Skeletal muscle satellite cell (primary cell): ENCODE measurements at regions not wholly inside any gene's neighbourhood (a gene's known extent, or its start where the extent isn't known, plus 50 kb on each side); places are given as distances from the start of the nearest gene placed in this dataset.

Source experiments
- H3K27me3 ChIP-seq: 2 replicates; pipeline ENCODE4 v1.7.0; 2013; ENCODE audit warnings: low read length; ENCODE audit not compliant: control insufficient read depth, insufficient read depth
- H3K36me3 ChIP-seq: 2 replicates; pipeline ENCODE4 v1.7.0; 2013; ENCODE audit warnings: mild to moderate bottlenecking, control low read depth, low read length; ENCODE audit not compliant: insufficient read depth
- H3K4me1 ChIP-seq: 2 replicates; pipeline ENCODE4 v1.7.0; 2013; ENCODE audit warnings: low read length; ENCODE audit not compliant: control insufficient read depth, insufficient read depth
- H3K4me2 ChIP-seq: 2 replicates; pipeline ENCODE4 v1.7.0; 2013; ENCODE audit warnings: mild to moderate bottlenecking, low read length
- H3K4me3 ChIP-seq: 2 replicates; pipeline ENCODE4 v1.7.0; 2013; ENCODE audit warnings: low read length
- H3K9ac ChIP-seq: 2 replicates; pipeline ENCODE4 v1.7.0; 2013; ENCODE audit warnings: mild to moderate bottlenecking, low read depth, low read length, moderate library complexity
- H3K9me3 ChIP-seq: replicated peaks from 2 replicates; pipeline ENCODE4 v1.7.0; 2013; ENCODE audit warnings: mild to moderate bottlenecking, control low read depth, low read length

DNA sequence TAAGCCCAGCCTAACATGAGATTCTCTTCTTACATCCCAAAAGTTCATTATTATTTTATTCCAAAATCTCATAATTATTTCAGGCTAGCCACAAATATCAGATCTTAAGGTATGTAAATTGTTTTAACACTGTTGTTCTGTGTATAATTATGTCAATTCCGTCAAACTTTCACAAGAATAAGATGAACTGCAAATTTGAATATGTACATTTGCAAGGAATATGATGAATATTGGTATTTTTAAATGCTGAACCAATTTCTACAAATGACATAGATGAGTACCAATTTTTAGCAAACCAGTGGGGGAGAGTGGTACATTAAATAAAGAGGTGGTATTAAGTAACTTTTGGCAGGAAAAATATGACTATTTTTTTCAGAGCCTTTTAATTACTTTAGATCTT, 282.3 kb upstream of the MAD2L1 start:
- Histone ChIP-seq H3K9ac (no peak overlapping the region), H3K27me3 (no peaks in the 10 kb centered on the region), H3K4me2 (no peak overlapping the region), H3K4me3 (no peak overlapping the region), H3K4me1 (no peaks in the 10 kb centered on the region), H3K36me3 (no peaks in the 10 kb centered on the region), H3K9me3 (no peaks in the 10 kb centered on the region)

DNA sequence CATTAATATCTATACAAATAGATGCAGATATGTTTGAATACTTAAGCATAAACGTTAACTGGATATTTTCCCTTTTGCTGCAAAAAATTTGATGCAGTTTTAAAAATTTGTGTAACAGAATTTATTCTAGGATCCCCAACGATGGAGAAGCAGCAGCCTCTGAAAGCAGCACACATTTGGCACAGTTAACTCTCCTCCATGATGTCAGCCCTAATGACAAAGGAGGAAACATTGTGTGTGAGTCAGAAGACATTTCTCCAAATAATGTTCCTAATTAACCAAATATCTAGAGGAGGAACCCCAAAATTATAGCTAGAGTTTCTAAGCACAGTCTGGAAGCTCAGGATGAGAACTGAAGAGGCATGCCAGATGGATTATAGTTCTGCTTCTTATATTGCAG, 281.9 kb upstream of the MAD2L1 start:
- H3K4me1 ChIP-seq, result no peaks in the 10 kb centered on the region
- no peaks in the 10 kb centered on the region for H3K9me3 ChIP-seq
- H3K4me2 ChIP-seq, result no peak overlapping the region
- no peaks in the 10 kb centered on the region for H3K36me3 ChIP-seq
- no peak overlapping the region for H3K9ac ChIP-seq
- no peak overlapping the region for H3K4me3 ChIP-seq
- no peaks in the 10 kb centered on the region for H3K27me3 ChIP-seq

DNA sequence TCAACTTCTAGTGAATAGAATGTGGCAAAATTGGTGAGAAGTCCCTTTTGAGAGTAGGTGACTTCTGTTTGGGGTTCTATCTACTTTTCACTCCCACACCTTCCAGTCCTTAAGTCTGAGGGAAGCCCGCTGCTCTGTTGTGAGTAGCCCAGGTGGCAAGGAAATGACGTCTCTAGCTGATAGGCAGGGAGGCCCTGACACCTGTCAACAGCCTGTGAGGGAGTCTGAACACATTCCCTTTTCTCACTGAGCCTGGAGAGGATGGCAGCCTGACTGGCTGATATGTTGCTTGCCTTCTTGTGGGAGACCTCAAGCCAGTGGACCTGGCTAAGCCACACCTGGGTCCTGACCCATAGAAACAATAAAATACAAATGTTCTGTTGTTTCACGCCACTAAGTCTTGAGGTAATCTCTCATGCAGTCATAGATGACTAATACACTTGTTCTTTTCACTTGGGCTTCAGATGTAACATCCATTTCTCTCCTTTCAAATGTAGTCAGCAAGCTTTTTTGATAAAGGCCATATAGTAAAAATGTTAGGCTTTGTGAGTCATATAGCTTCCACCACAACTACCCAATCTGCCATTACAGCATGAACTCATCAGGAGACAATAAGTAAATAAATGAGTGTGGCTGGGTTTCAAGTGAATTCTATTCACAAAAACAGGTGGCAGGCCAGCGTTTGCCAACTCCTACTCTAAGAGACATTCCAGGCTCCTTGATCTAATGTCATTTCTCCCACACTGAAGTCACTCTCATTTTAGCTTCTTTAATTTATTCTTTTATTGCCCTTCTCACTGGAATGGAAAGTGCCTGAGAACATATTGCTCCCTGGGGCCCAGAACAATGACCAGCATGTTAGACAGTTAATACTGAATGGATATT, 265.1 kb upstream of the MAD2L1 start:
- Histone ChIP-seq H3K36me3 (no peaks in the 10 kb centered on the region), H3K9ac (no peak overlapping the region), H3K4me2 (no peak overlapping the region), H3K27me3 (no peaks in the 10 kb centered on the region), H3K9me3 (no peaks in the 10 kb centered on the region), H3K4me1 (no peaks in the 10 kb centered on the region), H3K4me3 (no peak overlapping the region)

DNA sequence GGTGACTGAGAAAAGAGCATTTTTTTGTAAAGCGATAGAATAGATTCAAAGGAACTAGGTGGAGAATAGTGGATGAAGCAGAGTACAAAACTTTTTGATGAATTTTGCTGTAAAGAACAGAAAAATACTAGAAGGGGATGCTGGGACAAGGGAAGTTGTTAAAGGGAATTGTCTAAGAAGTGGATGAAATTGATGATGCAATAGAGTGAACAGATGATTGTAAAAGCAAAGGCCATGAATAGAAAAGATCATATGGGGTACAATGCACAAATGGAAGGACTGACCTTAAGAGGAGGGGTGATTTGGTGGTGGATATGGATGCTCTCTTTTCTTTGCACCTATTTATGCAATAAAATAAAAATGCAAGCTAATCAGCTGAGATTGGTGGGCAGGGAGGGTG, 262.7 kb upstream of the MAD2L1 start:
- Histone ChIP-seq H3K9ac (no peak overlapping the region), H3K4me1 (no peaks in the 10 kb centered on the region), H3K36me3 (no peaks in the 10 kb centered on the region)

DNA sequence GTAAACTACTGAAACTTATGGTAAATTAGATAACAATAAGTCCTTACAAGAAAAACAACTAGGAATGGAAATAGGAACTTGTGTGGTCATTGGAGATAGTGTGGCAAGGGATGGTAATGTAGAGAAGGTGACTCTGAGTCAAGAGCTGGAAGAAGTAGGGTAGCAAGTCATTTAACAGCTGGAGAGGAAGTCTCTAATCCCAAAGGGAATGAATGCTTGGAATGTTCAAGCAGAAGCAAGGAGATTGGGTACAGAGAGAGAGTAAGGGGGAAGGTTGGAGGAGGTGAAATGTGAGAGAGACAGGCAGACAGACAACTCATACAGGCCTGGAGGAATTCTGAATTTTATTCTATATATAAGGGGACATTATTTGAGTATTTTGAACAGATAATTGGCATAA, 260.6 kb upstream of the MAD2L1 start:
- Histone ChIP-seq H3K27me3 (no peaks in the 10 kb centered on the region), H3K9ac (no peak overlapping the region), H3K4me1 (no peaks in the 10 kb centered on the region), H3K9me3 (no peaks in the 10 kb centered on the region), H3K4me2 (no peak overlapping the region), H3K36me3 (no peaks in the 10 kb centered on the region), H3K4me3 (no peak overlapping the region)

More for the DNA sequence above, 262.7 kb upstream of the MAD2L1 start:
- no peak overlapping the region for H3K4me3 ChIP-seq
- H3K4me2 ChIP-seq, result no peak overlapping the region
- H3K9me3 ChIP-seq, result no peaks in the 10 kb centered on the region
- no peaks in the 10 kb centered on the region for H3K27me3 ChIP-seq

DNA sequence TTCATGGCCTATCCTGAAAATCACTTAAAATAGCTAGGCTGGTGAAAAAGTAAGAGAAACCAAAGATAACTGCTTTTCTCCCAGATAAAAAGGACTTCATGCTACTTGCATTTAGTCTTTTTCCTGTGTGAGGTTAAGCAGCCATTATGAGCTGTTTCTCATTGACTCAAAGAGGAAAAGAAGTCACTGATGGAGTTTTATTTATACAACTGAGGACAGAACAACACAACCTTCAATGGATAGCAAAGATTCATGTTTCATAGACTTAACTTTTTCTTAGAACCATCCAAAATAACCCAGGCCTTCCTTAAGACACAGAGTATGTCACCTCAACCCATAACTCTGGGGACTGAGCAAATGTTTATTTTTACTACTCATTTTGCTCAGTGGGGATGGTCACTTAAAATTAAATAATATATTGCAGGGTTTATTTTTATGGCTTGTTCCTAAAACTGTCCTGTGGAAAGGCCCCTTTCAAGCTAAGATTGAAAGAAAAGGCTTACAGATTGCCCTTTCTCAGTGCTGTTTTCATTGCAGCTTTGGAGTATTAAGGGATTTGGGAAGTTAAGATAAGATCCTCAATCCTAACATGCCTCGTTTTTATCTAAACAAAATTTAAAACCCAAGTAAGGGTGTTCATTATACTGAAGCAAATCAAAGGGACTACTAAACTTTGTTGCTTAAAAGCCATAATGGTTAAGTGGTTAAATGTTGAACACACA, 252.6 kb upstream of the MAD2L1 start:
- no peaks in the 10 kb centered on the region for H3K36me3 ChIP-seq
- H3K4me3 ChIP-seq, result no peak overlapping the region
- no peak overlapping the region for H3K4me2 ChIP-seq
- no peaks in the 10 kb centered on the region for H3K9me3 ChIP-seq
- no peaks in the 10 kb centered on the region for H3K4me1 ChIP-seq
- H3K9ac ChIP-seq, result no peak overlapping the region
- H3K27me3 ChIP-seq, result no peaks in the 10 kb centered on the region

DNA sequence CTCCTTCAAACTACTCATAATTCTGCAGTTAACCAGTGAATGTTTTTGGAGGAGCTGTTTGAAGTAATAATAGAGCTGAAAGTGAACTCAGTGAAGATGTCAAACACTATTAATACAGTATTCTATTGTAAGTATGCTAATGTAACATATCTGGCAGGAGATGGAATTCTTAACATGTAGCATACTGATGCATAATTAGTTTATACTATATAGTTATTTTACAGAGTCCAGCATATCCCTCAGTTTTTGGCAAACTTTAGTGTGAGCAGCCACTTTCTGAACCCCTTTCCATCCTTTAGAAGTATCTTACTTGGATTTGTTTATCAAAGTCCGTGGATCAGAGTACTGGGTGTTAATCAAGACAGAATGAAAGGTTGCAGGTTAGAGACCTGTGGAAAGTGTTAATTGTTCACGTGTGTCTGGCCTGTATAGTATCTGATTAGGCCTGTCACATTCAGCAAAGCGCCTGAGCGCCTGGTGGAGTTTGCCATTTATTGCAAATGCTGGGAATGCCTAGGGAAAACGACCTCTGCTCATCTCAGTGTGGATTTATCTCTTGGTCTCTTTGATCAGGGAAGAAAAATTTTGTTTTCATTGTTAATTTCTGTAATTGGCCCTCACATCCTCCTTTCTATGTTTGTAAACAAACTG, 251.7 kb upstream of the MAD2L1 start:
- H3K4me2 ChIP-seq, result no peak overlapping the region
- H3K4me3 ChIP-seq, result no peak overlapping the region
- H3K36me3 ChIP-seq, result no peaks in the 10 kb centered on the region
- no peak overlapping the region for H3K9ac ChIP-seq
- no peaks in the 10 kb centered on the region for H3K9me3 ChIP-seq
- H3K27me3 ChIP-seq, result no peaks in the 10 kb centered on the region
- H3K4me1 ChIP-seq, result no peaks in the 10 kb centered on the region

DNA sequence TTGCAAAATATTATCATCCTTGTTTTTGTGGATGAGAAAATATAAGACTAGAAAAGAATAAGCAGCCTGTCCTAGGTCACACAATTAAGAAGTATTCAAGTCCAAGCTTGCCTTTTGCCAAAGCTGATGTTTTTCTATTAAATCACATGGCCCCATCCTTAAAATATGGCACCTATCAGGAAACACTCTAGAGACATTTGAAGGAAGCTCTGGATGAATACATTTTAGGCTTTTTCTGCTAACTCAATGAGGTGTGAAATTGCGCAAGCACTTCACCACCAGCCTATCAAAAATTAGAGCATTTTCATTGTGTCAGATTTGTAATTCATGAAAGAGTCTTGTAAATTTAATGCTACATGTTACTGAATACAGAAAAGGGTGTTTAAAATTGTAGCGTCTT, 251.1 kb upstream of the MAD2L1 start:
- Histone ChIP-seq H3K36me3 (no peaks in the 10 kb centered on the region), H3K9ac (no peak overlapping the region), H3K27me3 (no peaks in the 10 kb centered on the region), H3K4me1 (no peaks in the 10 kb centered on the region), H3K9me3 (no peaks in the 10 kb centered on the region), H3K4me2 (no peak overlapping the region), H3K4me3 (no peak overlapping the region)

DNA sequence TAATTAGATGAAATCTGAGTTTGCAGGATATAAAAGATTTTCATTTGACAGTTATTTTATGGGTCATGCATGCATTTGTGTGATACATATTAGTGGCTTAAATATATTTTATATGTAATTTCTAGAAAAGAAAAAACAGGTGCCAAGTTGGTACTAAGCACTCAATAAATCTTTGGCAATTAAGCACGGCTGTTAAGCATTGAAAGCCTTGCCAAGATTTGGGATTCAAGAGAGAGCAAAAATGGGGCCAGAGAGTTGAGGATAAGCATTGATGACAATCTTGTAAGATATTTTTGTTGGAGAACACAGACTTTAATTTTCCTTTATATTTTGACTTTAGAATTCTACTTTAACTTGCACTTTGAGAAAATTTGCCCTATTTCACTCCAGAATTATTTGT, 249.8 kb upstream of the MAD2L1 start:
- Histone ChIP-seq H3K9me3 (no peaks in the 10 kb centered on the region), H3K9ac (no peak overlapping the region)

DNA sequence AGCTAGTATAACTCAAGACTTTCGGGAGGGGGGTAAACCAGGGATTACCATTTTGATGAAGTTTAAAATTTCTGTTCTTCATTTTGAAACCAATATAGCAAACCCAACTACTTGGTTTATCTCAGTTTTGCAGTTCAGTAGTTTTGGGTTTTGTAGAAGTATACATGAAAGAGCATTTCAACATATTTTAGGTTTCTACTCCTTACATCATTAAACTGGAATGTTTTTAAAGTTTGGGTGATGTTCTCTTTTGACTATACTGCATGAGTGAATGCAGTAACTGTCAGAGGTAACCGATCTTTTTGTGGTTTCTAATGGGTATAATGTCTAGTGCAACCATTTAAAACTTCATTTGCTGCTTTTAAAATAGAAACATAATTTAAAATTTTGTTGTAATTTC, 248.3 kb upstream of the MAD2L1 start:
- H3K36me3 ChIP-seq, result no peaks in the 10 kb centered on the region
- no peaks in the 10 kb centered on the region for H3K27me3 ChIP-seq
- H3K9me3 ChIP-seq, result no peaks in the 10 kb centered on the region
- H3K4me2 ChIP-seq, result no peak overlapping the region
- no peak overlapping the region for H3K4me3 ChIP-seq
- no peak overlapping the region for H3K9ac ChIP-seq
- H3K4me1 ChIP-seq, result no peaks in the 10 kb centered on the region

More for the DNA sequence above, 249.8 kb upstream of the MAD2L1 start:
- H3K4me3 ChIP-seq, result no peak overlapping the region
- H3K4me1 ChIP-seq, result no peaks in the 10 kb centered on the region
- no peaks in the 10 kb centered on the region for H3K27me3 ChIP-seq
- no peaks in the 10 kb centered on the region for H3K36me3 ChIP-seq
- no peak overlapping the region for H3K4me2 ChIP-seq

DNA sequence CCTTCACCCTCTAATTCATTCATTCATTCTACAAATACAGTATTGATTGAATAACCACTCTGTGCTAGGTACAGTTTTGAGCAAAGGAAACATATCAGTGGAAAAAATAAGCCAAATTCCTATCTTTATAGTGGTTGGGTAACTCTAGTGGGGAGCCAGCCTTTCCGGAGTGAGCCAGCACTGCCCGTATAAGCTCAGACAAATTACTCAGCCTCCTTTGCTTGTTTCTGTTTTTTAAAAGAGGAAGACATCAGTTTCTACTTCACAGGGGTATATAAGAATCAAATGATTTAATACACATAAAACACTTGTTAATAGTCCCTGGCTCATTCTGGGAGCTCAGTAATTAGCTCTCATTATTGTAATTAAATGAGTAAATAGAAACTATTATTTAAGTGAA, 238.2 kb upstream of the MAD2L1 start:
- Histone ChIP-seq H3K4me2 (no peak overlapping the region), H3K4me1 (no peaks in the 10 kb centered on the region), H3K9ac (no peak overlapping the region), H3K27me3 (no peaks in the 10 kb centered on the region), H3K4me3 (no peak overlapping the region), H3K36me3 (no peaks in the 10 kb centered on the region), H3K9me3 (no peaks in the 10 kb centered on the region)
